H7 (cell line): ENCODE measurements at regions not wholly inside any gene's neighbourhood (a gene's known extent, or its start where the extent isn't known, plus 50 kb on each side); places are given as distances from the start of the nearest gene placed in this dataset.
"Not testable (repeated sequence)": the region's sequence is repeated elsewhere in the genome, so short reads cannot be mapped to it uniquely, and the experiment has no call there.

Source experiments
- DNase-seq: peaks from one replicate; pipeline ENCODE4 v3.0.0; 2012
- H3K27me3 ChIP-seq: 2 replicates; pipeline ENCODE4 v1.6.0; 2011; ENCODE audit warnings: mild to moderate bottlenecking, low read length; ENCODE audit not compliant: control insufficient read depth, insufficient read depth
- H3K36me3 ChIP-seq: replicated peaks from 2 replicates; pipeline ENCODE4 v1.5.1; 2011; ENCODE audit warnings: low read length; ENCODE audit not compliant: control insufficient read depth, insufficient read depth
- H3K4me3 ChIP-seq: 2 replicates; pipeline ENCODE4 v1.5.1; 2011; ENCODE audit warnings: low read depth, mild to moderate bottlenecking, control low read depth, low read length, moderate library complexity; ENCODE audit not compliant: insufficient read depth

- no peak for DNase-seq
- H3K36me3 ChIP-seq = no peaks in the 10 kb centered on the region
- H3K4me3 ChIP-seq = no peak overlapping the region
- H3K27me3 ChIP-seq = no peaks in the 10 kb centered on the region
Measured at GRCh38 chr5:117118499-117118898, 543.9 kb upstream of the SEMA6A start.

GRCh38 chr5:117117314-117117713 is 542.7 kb upstream of the SEMA6A start:
- not testable (repeated sequence) for DNase-seq, H3K4me3 ChIP-seq, H3K27me3 ChIP-seq, H3K36me3 ChIP-seq

GRCh38 chr5:117110548-117110947 is 535.9 kb upstream of the SEMA6A start:
- H3K36me3 ChIP-seq = no peaks in the 10 kb centered on the region
- no peak overlapping the region for H3K4me3 ChIP-seq
- DNase-seq = no peak
- no peaks in the 10 kb centered on the region for H3K27me3 ChIP-seq

GRCh38 chr5:117107859-117108258 is 533.2 kb upstream of the SEMA6A start:
- Histone ChIP-seq H3K36me3 (no peaks in the 10 kb centered on the region), H3K27me3 (no peaks in the 10 kb centered on the region), H3K4me3 (no peak overlapping the region)
- no peak for DNase-seq

GRCh38 chr5:117103703-117104102 is 529.1 kb upstream of the SEMA6A start:
- no peak for DNase-seq
- no peaks in the 10 kb centered on the region; the same call in 1 of the 2 replicates for H3K36me3 ChIP-seq
- no peaks in the 10 kb centered on the region for H3K27me3 ChIP-seq
- no peak overlapping the region for H3K4me3 ChIP-seq

GRCh38 chr5:117102591-117102990 is 528.0 kb upstream of the SEMA6A start:
- Histone ChIP-seq H3K27me3 (no peaks in the 10 kb centered on the region), H3K4me3 (no peak overlapping the region), H3K36me3 (no peaks in the 10 kb centered on the region; the same call in 1 of the 2 replicates)
- no peak for DNase-seq

GRCh38 chr5:117100176-117100575 is 525.6 kb upstream of the SEMA6A start:
- no peak overlapping the region for H3K4me3 ChIP-seq
- DNase-seq = no peak
- H3K36me3 ChIP-seq = no peaks in the 10 kb centered on the region; the same call in 1 of the 2 replicates
- H3K27me3 ChIP-seq = no peaks in the 10 kb centered on the region

- no peak overlapping the region for H3K4me3 ChIP-seq
- no peaks in the 10 kb centered on the region for H3K27me3 ChIP-seq
- DNase-seq = no peak
- H3K36me3 ChIP-seq = no peaks in the 10 kb centered on the region; the same call in 1 of the 2 replicates
Measured at GRCh38 chr5:117098094-117098493, 523.5 kb upstream of the SEMA6A start.

- DNase-seq = peak; percentile 40
- Histone ChIP-seq H3K4me3 (no peak overlapping the region), H3K27me3 (no peaks in the 10 kb centered on the region)
Measured at GRCh38 chr5:117095346-117096332, 521.0 kb upstream of the SEMA6A start.

GRCh38 chr5:117094114-117094815 is 519.6 kb upstream of the SEMA6A start:
- Histone ChIP-seq H3K27me3 (no peaks in the 10 kb centered on the region), H3K36me3 (no peaks in the 10 kb centered on the region), H3K4me3 (no peak overlapping the region)
- DNase-seq = no peak

More at GRCh38 chr5:117095346-117096332, 521.0 kb upstream of the SEMA6A start:
- H3K36me3 ChIP-seq = no peaks in the 10 kb centered on the region; the same call in 1 of the 2 replicates

- Histone ChIP-seq H3K36me3 (no peaks in the 10 kb centered on the region), H3K27me3 (no peaks in the 10 kb centered on the region), H3K4me3 (no peak overlapping the region)
- DNase-seq = no peak
Measured at GRCh38 chr5:117093653-117094052, 519.0 kb upstream of the SEMA6A start.

- Histone ChIP-seq H3K4me3 (no peak overlapping the region), H3K36me3 (no peaks in the 10 kb centered on the region), H3K27me3 (no peaks in the 10 kb centered on the region)
- no peak for DNase-seq
Measured at GRCh38 chr5:117089001-117089400, 514.4 kb upstream of the SEMA6A start.

- no peaks in the 10 kb centered on the region for H3K27me3 ChIP-seq
- no peak for DNase-seq
- no peaks in the 10 kb centered on the region for H3K36me3 ChIP-seq
- no peak overlapping the region for H3K4me3 ChIP-seq
Measured at GRCh38 chr5:117088176-117088575, 513.6 kb upstream of the SEMA6A start.

GRCh38 chr5:117084067-117084466 is 509.4 kb upstream of the SEMA6A start:
- DNase-seq = no peak
- no peaks in the 10 kb centered on the region for H3K27me3 ChIP-seq

GRCh38 chr5:117082977-117083376 is 508.4 kb upstream of the SEMA6A start:
- Histone ChIP-seq H3K36me3 (no peaks in the 10 kb centered on the region), H3K27me3 (no peaks in the 10 kb centered on the region), H3K4me3 (no peak overlapping the region)
- no peak for DNase-seq

More at GRCh38 chr5:117084067-117084466, 509.4 kb upstream of the SEMA6A start:
- Histone ChIP-seq H3K4me3 (no peak overlapping the region), H3K36me3 (no peaks in the 10 kb centered on the region)
